Cardiac fibroblast (primary cell): ENCODE measurements at regions not wholly inside any gene's neighbourhood (a gene's known extent, or its start where the extent isn't known, plus 50 kb on each side); places are given as distances from the start of the nearest gene placed in this dataset.
"Not testable (repeated sequence)": the region's sequence is repeated elsewhere in the genome, so short reads cannot be mapped to it uniquely, and the experiment has no call there.

Source experiments
- DNase-seq, 2 donors: peaks; one replicate each; pipeline versions ENCODE4 v3.0.0 to v3.0.0-alpha.2; 2010; ENCODE audit warnings: low read depth in 2 of 2
- H3K4me3 ChIP-seq, 2 donors: replicated peaks in 1 of 2; 1 replicate in 1 of 2; 2 replicates in 1 of 2; pipeline ENCODE4 v1.5.1; 2011; ENCODE audit warnings: low read depth in 2 of 2, low read length in 2 of 2, mild to moderate bottlenecking in 2 of 2, moderate library complexity in 1 of 2
- TF ChIP-seq, protein P1 (sequence below): IDR thresholded peaks from one replicate; pipeline ENCODE4 v1.5.1; 2011; ENCODE audit warnings: low read depth, mild to moderate bottlenecking, low read length, inconsistent platforms

DNA sequence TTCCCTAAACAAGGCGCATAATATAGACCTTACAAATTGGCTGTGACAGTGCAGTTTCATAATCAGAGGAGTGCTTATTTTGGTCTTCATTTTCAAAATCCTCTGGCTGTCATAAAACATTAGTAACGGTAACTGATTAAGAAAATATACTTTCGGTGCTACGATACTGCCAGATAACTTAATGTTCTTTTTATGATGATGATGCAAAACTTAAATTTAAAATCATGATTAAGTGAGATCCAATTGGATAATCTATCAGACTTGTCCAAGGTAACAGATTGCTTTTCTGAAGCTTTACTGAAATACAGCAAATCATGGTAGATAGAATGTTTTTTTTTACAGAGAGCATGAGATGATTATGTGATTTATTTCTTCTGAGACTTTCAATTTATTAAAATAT is 364.2 kb upstream of the CNTN3 start:
- TF ChIP-seq, protein P1, sequence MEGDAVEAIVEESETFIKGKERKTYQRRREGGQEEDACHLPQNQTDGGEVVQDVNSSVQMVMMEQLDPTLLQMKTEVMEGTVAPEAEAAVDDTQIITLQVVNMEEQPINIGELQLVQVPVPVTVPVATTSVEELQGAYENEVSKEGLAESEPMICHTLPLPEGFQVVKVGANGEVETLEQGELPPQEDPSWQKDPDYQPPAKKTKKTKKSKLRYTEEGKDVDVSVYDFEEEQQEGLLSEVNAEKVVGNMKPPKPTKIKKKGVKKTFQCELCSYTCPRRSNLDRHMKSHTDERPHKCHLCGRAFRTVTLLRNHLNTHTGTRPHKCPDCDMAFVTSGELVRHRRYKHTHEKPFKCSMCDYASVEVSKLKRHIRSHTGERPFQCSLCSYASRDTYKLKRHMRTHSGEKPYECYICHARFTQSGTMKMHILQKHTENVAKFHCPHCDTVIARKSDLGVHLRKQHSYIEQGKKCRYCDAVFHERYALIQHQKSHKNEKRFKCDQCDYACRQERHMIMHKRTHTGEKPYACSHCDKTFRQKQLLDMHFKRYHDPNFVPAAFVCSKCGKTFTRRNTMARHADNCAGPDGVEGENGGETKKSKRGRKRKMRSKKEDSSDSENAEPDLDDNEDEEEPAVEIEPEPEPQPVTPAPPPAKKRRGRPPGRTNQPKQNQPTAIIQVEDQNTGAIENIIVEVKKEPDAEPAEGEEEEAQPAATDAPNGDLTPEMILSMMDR, result no peak
- no peak for DNase-seq
- H3K4me3 ChIP-seq, result no peak overlapping the region

- not testable (repeated sequence) for H3K4me3 ChIP-seq, DNase-seq
These were observed 370.8 kb upstream of the CNTN3 start for GRCh38 chr3:74985028-74985904.

GRCh38 chr3:74988095-74988494 is 373.6 kb upstream of the CNTN3 start:
- TF ChIP-seq, protein P1, result no peak
- no peak overlapping the region for H3K4me3 ChIP-seq
- no peak for DNase-seq

DNA sequence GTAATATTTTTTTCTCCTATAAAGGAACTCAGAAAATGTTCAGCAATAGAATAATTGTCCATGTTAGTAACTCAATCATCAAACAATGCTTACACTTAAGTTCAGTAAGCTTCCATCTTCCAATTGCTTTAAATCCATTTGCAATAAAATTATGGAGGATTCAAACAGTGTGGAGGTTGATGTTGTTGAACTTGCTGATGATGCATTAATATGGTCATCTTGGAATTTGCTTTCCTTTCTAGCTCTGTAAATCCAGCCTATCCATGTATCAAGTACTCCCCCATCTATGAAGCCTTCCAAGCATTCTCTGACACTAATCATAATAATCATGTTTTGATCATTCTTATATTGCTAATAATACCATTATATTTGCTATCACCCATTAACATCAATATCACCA is 378.4 kb upstream of the CNTN3 start:
- TF ChIP-seq, protein P1, result no peak
- no peak overlapping the region for H3K4me3 ChIP-seq
- no peak for DNase-seq

DNA sequence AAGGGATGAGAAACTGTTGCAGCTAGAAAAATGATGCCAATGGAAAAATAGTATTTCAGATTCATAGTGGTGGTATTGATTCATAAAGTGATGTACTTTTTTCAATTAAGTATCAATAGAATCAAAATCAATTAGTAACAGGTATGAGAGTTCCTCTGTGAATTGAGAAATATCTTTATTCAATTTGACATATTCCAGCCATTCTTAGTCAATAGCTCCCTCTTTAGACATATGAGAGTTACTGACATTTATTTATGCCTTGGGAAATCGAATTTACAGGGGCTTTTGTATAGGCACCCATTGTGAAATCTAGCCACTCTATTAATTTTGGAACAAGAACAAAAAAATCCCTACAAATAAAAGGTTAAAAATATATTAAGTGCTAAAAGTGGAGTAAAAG is 386.9 kb upstream of the CNTN3 start:
- DNase-seq, result peak; percentile 4 to 29
- TF ChIP-seq, protein P1, result no peak

GRCh38 chr3:75012791-75013331 is 398.4 kb upstream of the CNTN3 start:
- no peak overlapping the region for H3K4me3 ChIP-seq
- TF ChIP-seq, protein P1, result no peak
- DNase-seq, result no peak

More for the DNA sequence above, 386.9 kb upstream of the CNTN3 start:
- H3K4me3 ChIP-seq, result no peak overlapping the region

- no peak for DNase-seq
- TF ChIP-seq, protein P1, result no peak
- no peak overlapping the region for H3K4me3 ChIP-seq
These were observed 399.5 kb upstream of the CNTN3 start for GRCh38 chr3:75014008-75014407.
